WTC11 (cell line): ENCODE measurements at regions not wholly inside any gene's neighbourhood (a gene's known extent, or its start where the extent isn't known, plus 50 kb on each side); places are given as distances from the start of the nearest gene placed in this dataset.

Source experiments
- ATAC-seq: fragments of 200-7000 bp; cut with Tn5 transposase; 2 replicates; pipeline ENCODE4 v1.10.0; 2021; ENCODE audit warnings: mild to moderate bottlenecking, moderate library complexity
- CTCF ChIA-PET: fragments of 300-600 bp; sonication (Branson Sonifier 250); formaldehyde crosslinking; loops from one replicate; lab custom pipeline; 2021; ENCODE audit warnings: antibody characterized with exemption; lab: Charles Lee
- POLR2A ChIA-PET: fragments of 350-600 bp; sonication (Branson Sonifier 250); formaldehyde crosslinking; loops from one replicate; lab custom pipeline; 2021; ENCODE audit warnings: antibody characterized with exemption; lab: Charles Lee
- DNase-seq: peaks from one replicate; pipeline ENCODE4 v3.0.0; 2021; ENCODE audit warnings: low spot score
- H3K27ac Mint-ChIP-seq: 2 replicates; pipeline ENCODE4 v1.8.0; 2021; ENCODE audit warnings: mixed read lengths
- H3K27me3 Mint-ChIP-seq: 2 replicates; pipeline ENCODE4 v1.8.0; 2021; ENCODE audit warnings: low read depth, mild to moderate bottlenecking, moderate library complexity, mixed read lengths
- H3K36me3 Mint-ChIP-seq: 2 replicates; pipeline ENCODE4 v1.8.0; 2021; ENCODE audit warnings: mixed read lengths
- H3K4me1 Mint-ChIP-seq: 2 replicates; pipeline ENCODE4 v1.8.0; 2022; ENCODE audit warnings: mixed read lengths
- H3K4me3 Mint-ChIP-seq: 2 replicates; pipeline ENCODE4 v1.8.0; 2021; ENCODE audit warnings: mild to moderate bottlenecking, moderate library complexity, mixed read lengths
- H3K9me3 Mint-ChIP-seq: 2 replicates; pipeline ENCODE4 v1.8.0; 2021; ENCODE audit warnings: mixed read lengths
- ARID4B ChIP-seq: sonication (generic); formaldehyde crosslinking; IDR thresholded peaks from 2 replicates; pipeline ENCODE4 v1.8.0; 2023; ENCODE audit warnings: missing genetic modification reagents, mild to moderate bottlenecking, borderline replicate concordance
- ATF1 ChIP-seq: sonication (generic); formaldehyde crosslinking; IDR thresholded peaks from 2 replicates; pipeline ENCODE4 v1.8.1; 2023; ENCODE audit warnings: mild to moderate bottlenecking, moderate library complexity, missing genetic modification reagents
- E2F4 ChIP-seq: sonication (generic); formaldehyde crosslinking; IDR thresholded peaks from 2 replicates; pipeline ENCODE4 v1.8.1; 2022; ENCODE audit warnings: low read depth, mild to moderate bottlenecking, moderate library complexity, missing genetic modification reagents, borderline replicate concordance
- KAT7 ChIP-seq: sonication (generic); formaldehyde crosslinking; IDR thresholded peaks from 2 replicates; pipeline ENCODE4 v1.8.1; 2023; ENCODE audit warnings: missing genetic modification reagents, mild to moderate bottlenecking, borderline replicate concordance
- RELA ChIP-seq: sonication (generic); formaldehyde crosslinking; IDR thresholded peaks from 2 replicates; pipeline ENCODE4 v1.8.1; 2022; ENCODE audit warnings: missing genetic modification reagents, mild to moderate bottlenecking, borderline replicate concordance
- SOX15 ChIP-seq: fragments of 250-450 bp; sonication (Bioruptor Pico); IDR thresholded peaks from 2 replicates; pipeline ENCODE4 v1.9.0; 2021; ENCODE audit warnings: mild to moderate bottlenecking
- ZNF423 ChIP-seq: fragments of 250-450 bp; sonication (Bioruptor Pico); IDR thresholded peaks from 2 replicates; pipeline ENCODE4 v2.1.2; 2022; ENCODE audit warnings: mild to moderate bottlenecking, moderate library complexity
- TF ChIP-seq, protein P1 (sequence below): sonication (generic); formaldehyde crosslinking; IDR thresholded peaks from 2 replicates; pipeline ENCODE4 v1.8.1; 2022; ENCODE audit warnings: missing genetic modification reagents, borderline replicate concordance
- TF ChIP-seq, protein P2 (sequence below): sonication (generic); formaldehyde crosslinking; conservative IDR thresholded peaks from 2 replicates; pipeline ENCODE4 v1.8.1; 2023; ENCODE audit warnings: mild to moderate bottlenecking, low read depth, missing genetic modification reagents, moderate library complexity
- TF ChIP-seq, protein P3 (sequence below): sonication (generic); formaldehyde crosslinking; IDR thresholded peaks from 2 replicates; pipeline ENCODE4 v1.8.0; 2023; ENCODE audit warnings: mild to moderate bottlenecking, missing genetic modification reagents

GRCh38 chr4:138757432-138757831 is 258.1 kb upstream of the NOCT start (continued):
- TF ChIP-seq ARID4B (CRISPR knock-in tag) (no peak), ZNF423 (CRISPR knock-in tag) (no peak), SOX15 (CRISPR knock-in tag) (no peak), RELA (CRISPR knock-in tag) (no peak)
- TF ChIP-seq, protein P1, sequence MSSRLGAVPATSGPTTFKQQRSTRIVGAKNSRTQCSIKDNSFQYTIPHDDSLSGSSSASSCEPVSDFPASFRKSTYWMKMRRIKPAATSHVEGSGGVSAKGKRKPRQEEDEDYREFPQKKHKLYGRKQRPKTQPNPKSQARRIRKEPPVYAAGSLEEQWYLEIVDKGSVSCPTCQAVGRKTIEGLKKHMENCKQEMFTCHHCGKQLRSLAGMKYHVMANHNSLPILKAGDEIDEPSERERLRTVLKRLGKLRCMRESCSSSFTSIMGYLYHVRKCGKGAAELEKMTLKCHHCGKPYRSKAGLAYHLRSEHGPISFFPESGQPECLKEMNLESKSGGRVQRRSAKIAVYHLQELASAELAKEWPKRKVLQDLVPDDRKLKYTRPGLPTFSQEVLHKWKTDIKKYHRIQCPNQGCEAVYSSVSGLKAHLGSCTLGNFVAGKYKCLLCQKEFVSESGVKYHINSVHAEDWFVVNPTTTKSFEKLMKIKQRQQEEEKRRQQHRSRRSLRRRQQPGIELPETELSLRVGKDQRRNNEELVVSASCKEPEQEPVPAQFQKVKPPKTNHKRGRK (CRISPR knock-in tag): no peak
- TF ChIP-seq, protein P2, sequence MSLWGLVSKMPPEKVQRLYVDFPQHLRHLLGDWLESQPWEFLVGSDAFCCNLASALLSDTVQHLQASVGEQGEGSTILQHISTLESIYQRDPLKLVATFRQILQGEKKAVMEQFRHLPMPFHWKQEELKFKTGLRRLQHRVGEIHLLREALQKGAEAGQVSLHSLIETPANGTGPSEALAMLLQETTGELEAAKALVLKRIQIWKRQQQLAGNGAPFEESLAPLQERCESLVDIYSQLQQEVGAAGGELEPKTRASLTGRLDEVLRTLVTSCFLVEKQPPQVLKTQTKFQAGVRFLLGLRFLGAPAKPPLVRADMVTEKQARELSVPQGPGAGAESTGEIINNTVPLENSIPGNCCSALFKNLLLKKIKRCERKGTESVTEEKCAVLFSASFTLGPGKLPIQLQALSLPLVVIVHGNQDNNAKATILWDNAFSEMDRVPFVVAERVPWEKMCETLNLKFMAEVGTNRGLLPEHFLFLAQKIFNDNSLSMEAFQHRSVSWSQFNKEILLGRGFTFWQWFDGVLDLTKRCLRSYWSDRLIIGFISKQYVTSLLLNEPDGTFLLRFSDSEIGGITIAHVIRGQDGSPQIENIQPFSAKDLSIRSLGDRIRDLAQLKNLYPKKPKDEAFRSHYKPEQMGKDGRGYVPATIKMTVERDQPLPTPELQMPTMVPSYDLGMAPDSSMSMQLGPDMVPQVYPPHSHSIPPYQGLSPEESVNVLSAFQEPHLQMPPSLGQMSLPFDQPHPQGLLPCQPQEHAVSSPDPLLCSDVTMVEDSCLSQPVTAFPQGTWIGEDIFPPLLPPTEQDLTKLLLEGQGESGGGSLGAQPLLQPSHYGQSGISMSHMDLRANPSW: no peak
- TF ChIP-seq, all 79 proteins: peak for 0

- H3K36me3 Mint-ChIP-seq: peaks cover 14% of the 10 kb centered on the region
- ChIA-PET POLR2A (no interaction called here), CTCF (no interaction called here)
- no peak overlapping the region for H3K27ac Mint-ChIP-seq
- H3K4me1 Mint-ChIP-seq: peaks cover 17% of the 10 kb centered on the region
- TF ChIP-seq ATF1 (CRISPR knock-in tag): no peak
- TF ChIP-seq, protein P3, sequence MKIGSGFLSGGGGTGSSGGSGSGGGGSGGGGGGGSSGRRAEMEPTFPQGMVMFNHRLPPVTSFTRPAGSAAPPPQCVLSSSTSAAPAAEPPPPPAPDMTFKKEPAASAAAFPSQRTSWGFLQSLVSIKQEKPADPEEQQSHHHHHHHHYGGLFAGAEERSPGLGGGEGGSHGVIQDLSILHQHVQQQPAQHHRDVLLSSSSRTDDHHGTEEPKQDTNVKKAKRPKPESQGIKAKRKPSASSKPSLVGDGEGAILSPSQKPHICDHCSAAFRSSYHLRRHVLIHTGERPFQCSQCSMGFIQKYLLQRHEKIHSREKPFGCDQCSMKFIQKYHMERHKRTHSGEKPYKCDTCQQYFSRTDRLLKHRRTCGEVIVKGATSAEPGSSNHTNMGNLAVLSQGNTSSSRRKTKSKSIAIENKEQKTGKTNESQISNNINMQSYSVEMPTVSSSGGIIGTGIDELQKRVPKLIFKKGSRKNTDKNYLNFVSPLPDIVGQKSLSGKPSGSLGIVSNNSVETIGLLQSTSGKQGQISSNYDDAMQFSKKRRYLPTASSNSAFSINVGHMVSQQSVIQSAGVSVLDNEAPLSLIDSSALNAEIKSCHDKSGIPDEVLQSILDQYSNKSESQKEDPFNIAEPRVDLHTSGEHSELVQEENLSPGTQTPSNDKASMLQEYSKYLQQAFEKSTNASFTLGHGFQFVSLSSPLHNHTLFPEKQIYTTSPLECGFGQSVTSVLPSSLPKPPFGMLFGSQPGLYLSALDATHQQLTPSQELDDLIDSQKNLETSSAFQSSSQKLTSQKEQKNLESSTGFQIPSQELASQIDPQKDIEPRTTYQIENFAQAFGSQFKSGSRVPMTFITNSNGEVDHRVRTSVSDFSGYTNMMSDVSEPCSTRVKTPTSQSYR (CRISPR knock-in tag): no peak
- no peak for TF ChIP-seq E2F4 (CRISPR knock-in tag)
- TF ChIP-seq KAT7: no peak
- TF ChIP-seq, all 79 proteins: peak for 0
- Mint-ChIP-seq H3K4me3 (no peak overlapping the region), H3K9me3 (peaks cover 31% of the 10 kb centered on the region), H3K27me3 (no peaks in the 10 kb centered on the region; the same call in 1 of the 2 replicates)
- DNase-seq (no peak), ATAC-seq (no peak)
Measured at GRCh38 chr4:138756519-138756918, 259.1 kb upstream of the NOCT start.
